Trophoblast cell (in vitro differentiated cells and primary cell): ENCODE measurements at regions not wholly inside any gene's neighbourhood (a gene's known extent, or its start where the extent isn't known, plus 50 kb on each side); places are given as distances from the start of the nearest gene placed in this dataset.
A peak's percentile ranks its signal among the peaks of the same experiment; 100 is the strongest.

Experiments used
- DNase-seq, 2 donors: peaks; one replicate each; pipeline ENCODE4 v3.0.0-alpha.2; 2016
- H2AFZ ChIP-seq: 2 replicates; pipeline ENCODE4 v1.6.1; 2013; ENCODE audit warnings: low read length, moderate library complexity, mild to moderate bottlenecking; ENCODE audit not compliant: insufficient read depth, poor library complexity
- H2AK5ac ChIP-seq: 2 replicates; pipeline ENCODE4 v1.6.1; 2013; ENCODE audit warnings: mild to moderate bottlenecking, low read length
- H2BK120ac ChIP-seq: 2 replicates; pipeline ENCODE4 v1.6.1; 2013; ENCODE audit warnings: low read length, mild to moderate bottlenecking, moderate library complexity; ENCODE audit not compliant: insufficient read depth, poor library complexity
- H2BK12ac ChIP-seq: 2 replicates; pipeline ENCODE4 v1.6.1; 2013; ENCODE audit warnings: mild to moderate bottlenecking, low read length, moderate library complexity
- H2BK5ac ChIP-seq: 2 replicates; pipeline ENCODE4 v1.6.1; 2013; ENCODE audit warnings: low read length, low read depth, moderate library complexity, mild to moderate bottlenecking; ENCODE audit not compliant: poor library complexity
- H3K14ac ChIP-seq: 2 replicates; pipeline ENCODE4 v1.6.1; 2013; ENCODE audit warnings: mild to moderate bottlenecking, low read length
- H3K18ac ChIP-seq: 2 replicates; pipeline ENCODE4 v1.6.1; 2013; ENCODE audit warnings: mild to moderate bottlenecking, low read length
- H3K23ac ChIP-seq: 2 replicates; pipeline ENCODE4 v1.6.1; 2013; ENCODE audit warnings: low read length
- H3K27ac ChIP-seq: 2 replicates; pipeline ENCODE4 v1.5.1; 2013; ENCODE audit warnings: low read depth, mild to moderate bottlenecking, inconsistent platforms, low read length, moderate library complexity
- H3K27me3 ChIP-seq: 2 replicates; pipeline ENCODE4 v1.6.1; 2013; ENCODE audit warnings: inconsistent platforms, mild to moderate bottlenecking, low read length, moderate library complexity; ENCODE audit not compliant: insufficient read depth
- H3K36me3 ChIP-seq, 2 experiments: 1 replicate in 1 of 2; 2 replicates in 1 of 2; pipeline ENCODE4 v1.6.1; 2013; ENCODE audit warnings: low read length in 2 of 2, mild to moderate bottlenecking in 2 of 2, moderate library complexity in 1 of 2; ENCODE audit not compliant: insufficient read depth in 2 of 2, control insufficient read depth in 1 of 2
- H3K4ac ChIP-seq: 2 replicates; pipeline ENCODE4 v1.6.1; 2013; ENCODE audit warnings: low read depth, mild to moderate bottlenecking, low read length, moderate library complexity
- H3K4me1 ChIP-seq, 2 experiments: 1 replicate in 1 of 2; 2 replicates in 1 of 2; pipeline ENCODE4 v1.6.1; 2013; ENCODE audit warnings: low read length in 2 of 2, mild to moderate bottlenecking in 2 of 2, moderate library complexity in 1 of 2; ENCODE audit not compliant: insufficient read depth in 2 of 2, control insufficient read depth in 1 of 2
- H3K4me2 ChIP-seq: 2 replicates; pipeline ENCODE4 v1.6.1; 2013; ENCODE audit warnings: inconsistent platforms, mild to moderate bottlenecking, low read length, moderate library complexity
- H3K4me3 ChIP-seq: 2 replicates; pipeline ENCODE4 v1.5.1; 2013; ENCODE audit warnings: mild to moderate bottlenecking, low read depth, low read length, inconsistent platforms
- H3K79me1 ChIP-seq: one replicate; pipeline ENCODE4 v1.6.1; 2013; ENCODE audit warnings: low read length
- H3K79me2 ChIP-seq: 2 replicates; pipeline ENCODE4 v1.6.1; 2013; ENCODE audit warnings: low read length, mild to moderate bottlenecking; ENCODE audit not compliant: control insufficient read depth, insufficient read depth, poor library complexity
- H3K9ac ChIP-seq: 2 replicates; pipeline ENCODE4 v1.6.1; 2013; ENCODE audit warnings: mild to moderate bottlenecking, low read length
- H3K9me3 ChIP-seq: 2 replicates; pipeline ENCODE4 v1.6.1; 2013; ENCODE audit warnings: low read depth, mild to moderate bottlenecking, control low read depth, inconsistent platforms, low read length; ENCODE audit not compliant: insufficient read depth
- H4K12ac ChIP-seq: 2 replicates; pipeline ENCODE4 v1.6.1; 2013; ENCODE audit warnings: low read depth, mild to moderate bottlenecking, low read length, moderate library complexity
- H4K8ac ChIP-seq: 2 replicates; pipeline ENCODE4 v1.6.1; 2013; ENCODE audit warnings: low read depth, mild to moderate bottlenecking, low read length, moderate library complexity
- H4K91ac ChIP-seq: one replicate; pipeline ENCODE4 v1.6.1; 2013; ENCODE audit warnings: low read depth, mild to moderate bottlenecking, low read length, moderate library complexity
- WGBS: extraction: QIAGEN DNeasy Blood & Tissue Kit; methylation state at CpG from one replicate; pipeline ENCODE4 v1.1.7; 2013; ENCODE audit warnings: missing lambda C conversion rate; ENCODE audit not compliant: insufficient read length, insufficient coverage; ENCODE audit errors: extremely low coverage; 5-methylcytosine and 5-hydroxymethylcytosine counted together

DNA sequence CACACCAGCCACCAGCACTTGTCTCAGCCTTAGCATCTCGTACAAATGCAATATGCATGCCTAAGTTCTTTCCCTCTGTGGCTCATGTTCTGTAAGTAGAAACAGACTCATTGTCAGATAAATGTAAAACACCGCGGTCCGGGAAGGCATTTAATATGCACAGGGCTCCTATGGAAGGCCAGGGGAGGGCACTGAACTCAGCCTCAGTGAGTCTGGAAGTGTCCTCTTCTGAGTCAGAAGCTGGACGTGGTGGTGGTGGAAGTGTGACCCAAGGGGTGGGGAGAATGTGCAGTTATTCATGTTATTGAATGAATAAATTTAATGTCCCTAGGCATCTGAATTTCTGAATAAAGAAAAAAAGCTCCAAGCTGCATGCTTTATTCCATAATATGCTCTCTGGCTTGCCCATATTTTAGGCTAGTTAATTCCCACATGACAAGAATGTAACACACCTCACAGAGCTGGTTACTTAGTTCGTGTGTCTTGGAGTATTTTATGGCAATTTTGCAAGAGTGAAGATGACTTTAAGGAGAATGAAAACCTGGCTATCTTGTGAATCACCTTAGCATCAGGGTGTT is 193.1 kb upstream of the GATB start:
- no peak overlapping the region for H3K27ac ChIP-seq
- H2AFZ ChIP-seq = no peak overlapping the region
- no peak overlapping the region for H3K18ac ChIP-seq
- no peaks in the 10 kb centered on the region for H3K36me3 ChIP-seq
- H3K9me3 ChIP-seq = no peaks in the 10 kb centered on the region
- H2BK12ac ChIP-seq = no peak overlapping the region
- peaks cover 10 to 11% of the 10 kb centered on the region in 2 experiments for H3K4me1 ChIP-seq
- no CpG with 5 or more reads among the region's 6 CpGs for WGBS
- no peak overlapping the region for H4K12ac ChIP-seq
- no peak overlapping the region for H4K91ac ChIP-seq
- H3K9ac ChIP-seq = no peak overlapping the region
- no peak overlapping the region for H4K8ac ChIP-seq
- H3K79me2 ChIP-seq = no peaks in the 10 kb centered on the region
- no peak for DNase-seq
- no peak overlapping the region for H2AK5ac ChIP-seq
- H2BK5ac ChIP-seq = no peak overlapping the region
- no peaks in the 10 kb centered on the region for H3K27me3 ChIP-seq
- H3K4ac ChIP-seq = no peak overlapping the region
- peak overlapping the region; percentile 16 for H3K4me3 ChIP-seq
- H3K79me1 ChIP-seq = peaks cover 2% of the 10 kb centered on the region
- no peak overlapping the region for H3K4me2 ChIP-seq
- H2BK120ac ChIP-seq = no peak overlapping the region
- H3K23ac ChIP-seq = no peak overlapping the region
- H3K14ac ChIP-seq = no peak overlapping the region

DNA sequence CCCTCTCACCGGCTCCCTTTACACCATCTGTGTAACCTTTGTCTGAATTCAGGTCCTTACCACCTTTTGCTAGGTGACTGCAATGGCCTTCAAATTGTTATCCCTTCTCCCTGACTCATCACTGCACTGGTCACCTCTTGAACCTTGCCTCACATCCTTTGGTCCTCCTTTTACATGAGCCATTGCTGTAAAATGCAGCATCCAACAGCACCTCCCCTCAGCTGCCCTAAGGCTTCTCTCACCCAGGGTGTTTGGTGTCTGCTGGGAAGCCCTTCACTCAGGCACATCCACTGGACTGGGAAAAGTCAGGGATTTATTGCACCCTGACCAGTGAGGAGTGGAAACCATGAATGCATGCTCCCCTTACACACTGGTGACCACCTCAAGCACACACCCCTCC is 192.5 kb upstream of the GATB start:
- H3K9ac ChIP-seq = no peak overlapping the region
- no peaks in the 10 kb centered on the region for H3K27me3 ChIP-seq
- no peak overlapping the region for H4K8ac ChIP-seq
- H2AK5ac ChIP-seq = no peak overlapping the region
- no peaks in the 10 kb centered on the region for H3K36me3 ChIP-seq
- no peak overlapping the region for H4K12ac ChIP-seq
- no peak for DNase-seq
- peaks cover 10 to 11% of the 10 kb centered on the region in 2 experiments for H3K4me1 ChIP-seq
- peaks cover 2% of the 10 kb centered on the region for H3K79me1 ChIP-seq
- no peaks in the 10 kb centered on the region for H3K9me3 ChIP-seq
- H2BK12ac ChIP-seq = no peak overlapping the region
- no peak overlapping the region for H3K18ac ChIP-seq
- H3K79me2 ChIP-seq = no peaks in the 10 kb centered on the region
- H3K4me3 ChIP-seq = peak overlapping the region; percentile 16
- no CpG with 5 or more reads among the region's 1 CpG for WGBS
- no peak overlapping the region for H3K14ac ChIP-seq
- H2AFZ ChIP-seq = no peak overlapping the region
- no peak overlapping the region for H3K23ac ChIP-seq
- H3K4ac ChIP-seq = no peak overlapping the region
- H2BK5ac ChIP-seq = no peak overlapping the region
- no peak overlapping the region for H3K4me2 ChIP-seq
- no peak overlapping the region for H2BK120ac ChIP-seq
- no peak overlapping the region for H4K91ac ChIP-seq
- no peak overlapping the region for H3K27ac ChIP-seq

DNA sequence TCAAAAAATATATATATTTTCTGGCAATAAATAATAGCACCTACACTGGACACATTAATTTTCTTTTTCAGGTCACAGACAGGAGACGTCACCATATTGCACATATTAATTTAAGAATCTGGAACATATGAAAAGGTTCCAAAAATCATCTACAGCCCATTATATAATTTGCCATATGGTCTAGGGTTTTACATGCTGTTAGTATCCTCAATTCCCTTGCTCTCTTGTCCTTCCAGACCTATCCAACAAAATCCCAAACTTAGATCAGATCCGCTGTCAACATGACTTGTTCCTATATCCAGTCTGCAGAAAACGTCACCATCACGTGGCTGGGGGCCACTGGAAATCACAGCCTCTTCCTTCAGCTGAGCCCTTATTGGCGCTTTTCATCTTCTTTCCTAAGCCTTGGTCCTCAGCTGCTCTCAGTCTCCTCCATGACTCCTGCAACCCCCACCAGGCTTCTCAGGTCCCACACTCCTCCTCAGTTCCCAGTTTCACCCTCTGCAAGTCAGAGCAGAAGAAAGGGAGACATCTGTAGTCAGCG is 192.0 kb upstream of the GATB start:
- Histone ChIP-seq H2BK12ac (no peak overlapping the region), H3K27ac (no peak overlapping the region)

DNA sequence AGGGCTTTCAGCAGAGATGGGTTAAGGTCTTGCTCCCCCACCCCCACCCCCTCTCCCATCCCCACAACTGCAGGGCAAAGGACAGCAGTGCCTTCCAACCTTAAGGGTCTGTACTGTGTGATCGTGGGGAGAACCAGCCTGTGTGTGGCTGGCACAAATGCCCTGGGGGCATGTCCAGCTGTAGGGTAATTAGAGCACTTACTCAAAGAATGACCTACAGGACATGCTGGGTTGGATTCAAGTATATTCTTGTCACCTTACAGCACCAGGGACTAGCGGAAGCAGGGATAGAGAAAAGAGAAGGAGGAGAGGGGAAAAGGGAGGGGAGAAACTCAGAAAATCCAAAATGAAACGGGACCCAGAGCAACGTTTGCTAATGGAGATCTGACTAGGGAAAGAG is 191.3 kb upstream of the GATB start:
- Histone ChIP-seq H4K8ac (no peak overlapping the region), H3K4me3 (no peak overlapping the region), H3K9ac (no peak overlapping the region), H4K91ac (no peak overlapping the region), H4K12ac (no peak overlapping the region), H2BK5ac (no peak overlapping the region), H2BK120ac (no peak overlapping the region), H3K4me1 (peaks cover 5 to 7% of the 10 kb centered on the region in 2 experiments), H3K79me1 (no peaks in the 10 kb centered on the region), H3K4me2 (no peak overlapping the region), H3K18ac (no peak overlapping the region), H3K14ac (no peak overlapping the region), H3K9me3 (peaks cover 2% of the 10 kb centered on the region), H2AFZ (no peak overlapping the region), H3K79me2 (no peaks in the 10 kb centered on the region), H3K23ac (no peak overlapping the region), H2AK5ac (no peak overlapping the region), H3K27me3 (no peaks in the 10 kb centered on the region), H3K4ac (no peak overlapping the region), H3K36me3 (no peaks in the 10 kb centered on the region), H2BK12ac (no peak overlapping the region), H3K27ac (no peak overlapping the region)
- WGBS = no CpG with 5 or more reads among the region's 4 CpGs
- DNase-seq = no peak

More for the DNA sequence above, 192.0 kb upstream of the GATB start:
- H3K4me2 ChIP-seq = no peak overlapping the region
- no peak for DNase-seq
- H3K14ac ChIP-seq = no peak overlapping the region
- H3K23ac ChIP-seq = no peak overlapping the region
- H3K27me3 ChIP-seq = no peaks in the 10 kb centered on the region
- H2BK5ac ChIP-seq = no peak overlapping the region
- no peak overlapping the region for H3K9ac ChIP-seq
- no peak overlapping the region for H4K8ac ChIP-seq
- H2AFZ ChIP-seq = no peak overlapping the region
- H2BK120ac ChIP-seq = no peak overlapping the region
- peaks cover 2% of the 10 kb centered on the region for H3K79me1 ChIP-seq
- H3K4me1 ChIP-seq = peaks cover 10 to 11% of the 10 kb centered on the region in 2 experiments
- H3K79me2 ChIP-seq = no peaks in the 10 kb centered on the region
- peak overlapping the region; percentile 39 for H3K4me3 ChIP-seq
- H4K91ac ChIP-seq = no peak overlapping the region
- H3K18ac ChIP-seq = no peak overlapping the region
- H3K4ac ChIP-seq = no peak overlapping the region
- WGBS = no CpG with 5 or more reads among the region's 6 CpGs
- no peak overlapping the region for H2AK5ac ChIP-seq
- no peaks in the 10 kb centered on the region for H3K36me3 ChIP-seq
- no peak overlapping the region for H4K12ac ChIP-seq
- H3K9me3 ChIP-seq = no peaks in the 10 kb centered on the region
